ENCODE measurements at regions not wholly inside any gene's neighbourhood (a gene's known extent, or its start where the extent isn't known, plus 50 kb on each side); places are given as distances from the start of the nearest gene placed in this dataset.

DNA sequence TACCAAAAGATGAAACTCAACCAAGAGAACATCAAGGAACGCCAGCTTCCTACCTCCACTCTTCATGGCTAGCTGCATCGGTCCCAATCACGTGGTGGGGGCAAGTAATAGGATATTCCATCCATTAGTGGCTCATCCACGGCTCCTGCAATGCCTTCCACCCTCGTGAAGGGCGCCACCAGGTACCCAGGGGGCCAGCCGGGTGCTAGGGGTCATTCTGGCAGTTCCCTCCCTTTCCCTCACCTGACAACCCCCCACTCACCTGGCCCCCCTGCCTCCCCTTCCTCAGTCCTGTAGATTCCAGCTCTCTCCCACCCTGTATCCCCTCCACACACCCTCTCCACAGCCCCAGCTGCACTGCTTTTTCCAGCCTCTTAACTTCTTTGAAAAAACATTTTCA is 161.9 kb downstream of the URI1 start:
- TF ChIP-seq, protein P1, sequence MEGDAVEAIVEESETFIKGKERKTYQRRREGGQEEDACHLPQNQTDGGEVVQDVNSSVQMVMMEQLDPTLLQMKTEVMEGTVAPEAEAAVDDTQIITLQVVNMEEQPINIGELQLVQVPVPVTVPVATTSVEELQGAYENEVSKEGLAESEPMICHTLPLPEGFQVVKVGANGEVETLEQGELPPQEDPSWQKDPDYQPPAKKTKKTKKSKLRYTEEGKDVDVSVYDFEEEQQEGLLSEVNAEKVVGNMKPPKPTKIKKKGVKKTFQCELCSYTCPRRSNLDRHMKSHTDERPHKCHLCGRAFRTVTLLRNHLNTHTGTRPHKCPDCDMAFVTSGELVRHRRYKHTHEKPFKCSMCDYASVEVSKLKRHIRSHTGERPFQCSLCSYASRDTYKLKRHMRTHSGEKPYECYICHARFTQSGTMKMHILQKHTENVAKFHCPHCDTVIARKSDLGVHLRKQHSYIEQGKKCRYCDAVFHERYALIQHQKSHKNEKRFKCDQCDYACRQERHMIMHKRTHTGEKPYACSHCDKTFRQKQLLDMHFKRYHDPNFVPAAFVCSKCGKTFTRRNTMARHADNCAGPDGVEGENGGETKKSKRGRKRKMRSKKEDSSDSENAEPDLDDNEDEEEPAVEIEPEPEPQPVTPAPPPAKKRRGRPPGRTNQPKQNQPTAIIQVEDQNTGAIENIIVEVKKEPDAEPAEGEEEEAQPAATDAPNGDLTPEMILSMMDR (IDR thresholded peaks at IDR 0.05; ENCODE audit: low read length) = no peak
- TF ChIP-seq EZH2 (IDR thresholded peaks at IDR 0.05; ENCODE audit: borderline replicate concordance, low read length) = no peak
